HL-60 (cell line): ENCODE measurements at regions not wholly inside any gene's neighbourhood (a gene's known extent, or its start where the extent isn't known, plus 50 kb on each side); places are given as distances from the start of the nearest gene placed in this dataset.
A peak's percentile ranks its signal among the peaks of the same experiment; 100 is the strongest.

ENCODE experiments used
- CTCF ChIP-seq: IDR thresholded peaks from one replicate; pipeline ENCODE4 v1.5.1; 2011; ENCODE audit warnings: low read length, control low read depth, inconsistent platforms; ENCODE audit not compliant: insufficient read depth
- POLR2AphosphoS5 ChIP-seq: IDR thresholded peaks from 2 replicates; pipeline ENCODE4 v1.6.1; 2012; ENCODE audit warnings: low read depth
- REST ChIP-seq: IDR thresholded peaks from 2 replicates; pipeline ENCODE4 v1.6.1; 2012; ENCODE audit warnings: low read depth; ENCODE audit not compliant: insufficient replicate concordance
- SPI1 ChIP-seq: IDR thresholded peaks from 2 replicates; pipeline ENCODE4 v1.6.1; 2012; ENCODE audit warnings: low read depth, mild to moderate bottlenecking, borderline replicate concordance

- no peak for TF ChIP-seq POLR2AphosphoS5
- peak; percentile 68 for TF ChIP-seq CTCF
- no peak for TF ChIP-seq REST
- no peak for TF ChIP-seq SPI1
These were observed 81.8 kb upstream of the GAREM1 start for GRCh38 chr18:32552421-32553030.
